Chondrocyte (in vitro differentiated cells): ENCODE measurements at regions not wholly inside any gene's neighbourhood (a gene's known extent, or its start where the extent isn't known, plus 50 kb on each side); places are given as distances from the start of the nearest gene placed in this dataset.

Source experiments
- DNase-seq: peaks from one replicate; pipeline ENCODE4 v3.0.0; 2021; ENCODE audit warnings: mixed read lengths, low spot score
- H3K27ac Mint-ChIP-seq: one replicate; pipeline ENCODE4 v1.8.0; 2021; ENCODE audit warnings: mild to moderate bottlenecking, moderate library complexity, mixed read lengths; ENCODE audit not compliant: unreplicated experiment
- H3K27me3 Mint-ChIP-seq: 2 replicates; pipeline ENCODE4 v1.8.0; 2021; ENCODE audit warnings: low read depth, mixed read lengths
- H3K36me3 Mint-ChIP-seq: 2 replicates; pipeline ENCODE4 v1.8.0; 2021; ENCODE audit warnings: low read depth, mixed read lengths
- H3K4me1 Mint-ChIP-seq: 2 replicates; pipeline ENCODE4 v1.8.0; 2021; ENCODE audit warnings: low read depth, mild to moderate bottlenecking, mixed read lengths
- H3K4me3 Mint-ChIP-seq: one replicate; pipeline ENCODE4 v1.8.0; 2021; ENCODE audit warnings: mild to moderate bottlenecking, moderate library complexity, mixed read lengths; ENCODE audit not compliant: unreplicated experiment
- H3K9me3 Mint-ChIP-seq: 2 replicates; pipeline ENCODE4 v1.8.0; 2021; ENCODE audit warnings: low read depth, mixed read lengths
- CTCF ChIP-seq: fragments of 200-600 bp; sonication (generic); IDR thresholded peaks from 2 replicates; pipeline ENCODE4 v1.5.0; 2021; ENCODE audit warnings: antibody characterized with exemption, mild to moderate bottlenecking, moderate library complexity

GRCh38 chrX:36859231-36859630 lies 148.9 kb upstream of the FAM47C start:
- H3K27ac Mint-ChIP-seq: no peak overlapping the region
- H3K4me1 Mint-ChIP-seq: no peaks in the 10 kb centered on the region
- no peaks in the 10 kb centered on the region for H3K9me3 Mint-ChIP-seq
- no peaks in the 10 kb centered on the region for H3K36me3 Mint-ChIP-seq
- DNase-seq: no peak
- H3K4me3 Mint-ChIP-seq: no peak overlapping the region
- no peak for TF ChIP-seq CTCF
- peaks cover 7% of the 10 kb centered on the region for H3K27me3 Mint-ChIP-seq

GRCh38 chrX:36861601-36862000 lies 146.6 kb upstream of the FAM47C start:
- Mint-ChIP-seq H3K4me1 (no peaks in the 10 kb centered on the region), H3K9me3 (no peaks in the 10 kb centered on the region), H3K4me3 (no peak overlapping the region), H3K27me3 (peaks cover 11% of the 10 kb centered on the region), H3K27ac (no peak overlapping the region), H3K36me3 (no peaks in the 10 kb centered on the region)
- DNase-seq: no peak
- no peak for TF ChIP-seq CTCF

GRCh38 chrX:36867143-36867542 lies 141.0 kb upstream of the FAM47C start:
- H3K4me1 Mint-ChIP-seq: no peaks in the 10 kb centered on the region
- no peak for DNase-seq
- H3K4me3 Mint-ChIP-seq: no peak overlapping the region
- H3K36me3 Mint-ChIP-seq: no peaks in the 10 kb centered on the region
- peak; percentile 86 for TF ChIP-seq CTCF
- peaks cover 8% of the 10 kb centered on the region for H3K27me3 Mint-ChIP-seq
- no peak overlapping the region for H3K27ac Mint-ChIP-seq
- no peaks in the 10 kb centered on the region for H3K9me3 Mint-ChIP-seq

- no peak for TF ChIP-seq CTCF
- no peaks in the 10 kb centered on the region for H3K36me3 Mint-ChIP-seq
- no peak overlapping the region for H3K27ac Mint-ChIP-seq
- H3K9me3 Mint-ChIP-seq: no peaks in the 10 kb centered on the region
- peaks cover 8% of the 10 kb centered on the region for H3K27me3 Mint-ChIP-seq
- H3K4me3 Mint-ChIP-seq: no peak overlapping the region
- no peak for DNase-seq
- H3K4me1 Mint-ChIP-seq: no peaks in the 10 kb centered on the region
Observed at GRCh38 chrX:36868592-36868991, 139.6 kb upstream of the FAM47C start.

- DNase-seq: no peak
- no peak overlapping the region for H3K27ac Mint-ChIP-seq
- H3K4me3 Mint-ChIP-seq: no peak overlapping the region
- H3K9me3 Mint-ChIP-seq: no peaks in the 10 kb centered on the region
- H3K4me1 Mint-ChIP-seq: no peaks in the 10 kb centered on the region
- H3K36me3 Mint-ChIP-seq: no peaks in the 10 kb centered on the region
- TF ChIP-seq CTCF: no peak
- peaks cover 5% of the 10 kb centered on the region for H3K27me3 Mint-ChIP-seq
Observed at GRCh38 chrX:36869457-36869856, 138.7 kb upstream of the FAM47C start.
